GM21786 (cell line): ENCODE measurements at regions not wholly inside any gene's neighbourhood (a gene's known extent, or its start where the extent isn't known, plus 50 kb on each side); places are given as distances from the start of the nearest gene placed in this dataset.

Source experiments
- ATAC-seq: cut with Tn5 transposase; IDR thresholded peaks from one replicate; pipeline ENCODE4 v1.9.1; 2021; ENCODE audit not compliant: unreplicated experiment

DNA sequence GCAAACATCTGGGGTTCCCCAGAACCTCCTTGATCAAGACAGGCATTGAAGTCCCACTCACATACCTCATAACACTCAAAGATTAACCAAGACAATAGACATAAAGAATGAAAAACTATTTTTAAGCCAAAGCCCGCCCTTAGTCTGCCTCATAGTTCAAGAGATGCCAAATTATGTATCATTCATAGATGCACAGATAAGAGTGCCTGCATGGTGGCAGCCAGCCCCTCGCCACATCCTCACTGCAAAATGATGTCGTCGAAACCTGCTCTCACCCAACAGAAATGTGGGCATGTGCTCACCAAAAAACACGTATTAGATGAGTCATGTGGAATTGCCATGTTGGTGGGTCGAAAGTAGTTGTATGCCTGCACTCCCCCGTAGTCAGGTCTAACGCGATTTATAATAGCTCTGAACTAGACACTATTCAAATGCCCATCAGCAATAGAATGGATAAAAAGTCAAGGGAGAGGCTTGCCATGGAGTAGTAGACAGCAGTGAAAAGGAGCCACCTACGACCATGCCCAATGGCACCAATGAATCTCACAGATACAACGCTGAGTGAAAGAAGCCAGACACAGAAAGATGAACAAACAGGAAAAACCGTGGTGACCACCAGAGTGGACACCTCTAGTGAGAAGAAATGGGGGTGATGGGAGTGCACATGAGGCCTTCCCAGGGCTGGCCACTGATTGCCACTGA, 64.8 kb downstream of the C16orf95 start:
- no peak for ATAC-seq
